Choroid plexus epithelial cell (primary cell): ENCODE measurements at regions not wholly inside any gene's neighbourhood (a gene's known extent, or its start where the extent isn't known, plus 50 kb on each side); places are given as distances from the start of the nearest gene placed in this dataset.

Experiments
- DNase-seq: peaks from one replicate; pipeline ENCODE4 v3.0.0-alpha.2; 2010; ENCODE audit warnings: low read depth
- H3K4me3 ChIP-seq: 2 replicates; pipeline ENCODE4 v1.5.1; 2011; ENCODE audit warnings: low read depth, mild to moderate bottlenecking, control low read depth, low read length, moderate library complexity
- CTCF ChIP-seq: conservative IDR thresholded peaks from 2 replicates; pipeline ENCODE4 v1.5.1; 2011; ENCODE audit warnings: low read depth, mild to moderate bottlenecking, control low read depth, inconsistent platforms, low read length, moderate library complexity

GRCh38 chr6:100990070-100990469 is 108.9 kb upstream of the ASCC3 start:
- TF ChIP-seq CTCF: no peak
- H3K4me3 ChIP-seq: no peak overlapping the region
- no peak for DNase-seq

DNA sequence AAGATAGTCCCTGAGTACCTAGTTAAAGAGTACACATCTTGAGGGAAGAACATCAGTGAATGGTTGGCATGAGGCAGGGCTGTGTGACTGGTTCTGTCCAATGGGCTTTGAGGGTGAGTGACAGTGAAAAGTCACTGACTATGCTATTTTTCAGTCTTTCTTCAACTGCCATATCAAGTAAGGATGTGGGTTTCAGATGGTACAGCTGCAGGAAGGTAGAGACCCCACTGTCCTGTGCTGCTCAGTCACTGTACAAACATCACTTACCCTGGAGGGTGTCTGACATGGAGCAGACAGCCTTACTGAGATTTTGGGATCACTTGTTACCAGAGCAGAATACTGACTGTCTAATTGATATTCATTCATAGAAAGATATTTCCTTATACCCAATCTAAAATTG is 115.3 kb upstream of the ASCC3 start:
- no peak overlapping the region for H3K4me3 ChIP-seq
- DNase-seq: no peak
- TF ChIP-seq CTCF: no peak

DNA sequence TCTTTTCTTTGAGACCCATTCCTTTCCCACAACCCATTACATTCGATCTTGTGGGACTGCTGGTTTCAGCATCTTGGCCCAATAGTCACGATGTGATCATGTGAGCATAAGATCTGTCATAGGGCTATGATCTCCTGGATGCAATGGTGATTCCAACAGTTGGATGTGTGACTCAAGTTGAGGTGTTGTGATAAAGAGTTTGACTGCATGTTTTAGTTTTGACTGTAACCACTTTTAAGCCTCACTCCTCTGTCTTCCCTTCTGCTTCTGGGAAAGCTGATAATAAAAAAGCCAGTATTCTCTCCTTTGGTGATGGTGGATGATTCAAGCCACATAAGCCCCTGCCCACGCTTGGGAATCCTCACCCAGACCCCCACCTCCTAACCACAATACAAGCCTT is 117.0 kb upstream of the ASCC3 start:
- TF ChIP-seq CTCF: no peak
- peak; percentile 8 for DNase-seq
- H3K4me3 ChIP-seq: no peak overlapping the region

- H3K4me3 ChIP-seq: no peak overlapping the region
- DNase-seq: no peak
- TF ChIP-seq CTCF: no peak
These were observed 118.0 kb upstream of the ASCC3 start for GRCh38 chr6:100999034-100999597.

- TF ChIP-seq CTCF: no peak
- H3K4me3 ChIP-seq: no peak overlapping the region
- peak; percentile 34 for DNase-seq
These were observed 119.2 kb upstream of the ASCC3 start for GRCh38 chr6:101000341-101000740.

GRCh38 chr6:101001012-101001411 is 119.9 kb upstream of the ASCC3 start:
- DNase-seq: no peak
- no peak overlapping the region for H3K4me3 ChIP-seq
- no peak for TF ChIP-seq CTCF

DNA sequence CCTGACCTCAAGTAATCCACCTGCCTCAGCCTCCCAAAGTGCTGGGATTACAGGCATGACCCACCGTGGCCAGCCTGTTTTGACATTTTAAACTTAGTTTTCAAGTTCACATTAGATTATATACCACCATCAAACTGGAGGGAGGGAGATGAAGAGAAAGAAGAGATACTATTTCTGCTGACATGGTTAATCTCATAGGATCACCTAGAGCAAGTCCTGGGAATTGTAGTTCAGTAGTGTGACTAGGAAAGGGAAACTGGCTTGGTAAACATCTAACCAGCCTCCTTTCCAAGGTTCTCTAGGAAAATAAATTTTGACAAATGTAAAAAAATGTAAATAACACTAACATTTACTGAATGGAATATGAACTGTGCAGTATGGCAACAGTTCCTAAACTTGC is 120.5 kb upstream of the ASCC3 start:
- no peak overlapping the region for H3K4me3 ChIP-seq
- TF ChIP-seq CTCF: no peak
- no peak for DNase-seq
